Right atrium auricular region (tissue), 2 donors: ENCODE measurements at regions not wholly inside any gene's neighbourhood (a gene's known extent, or its start where the extent isn't known, plus 50 kb on each side); places are given as distances from the start of the nearest gene placed in this dataset.

ENCODE experiments used
- DNase-seq: peaks from one replicate; pipeline ENCODE4 v3.0.0-alpha.2; 2019; ENCODE audit warnings: low spot score
- H3K27ac ChIP-seq, 2 donors: fragments of 200-600 bp; sonication (generic); 1 replicate in 1 of 2; 2 replicates in 1 of 2; pipeline ENCODE4 v1.5.1; 2016 to 2019
- H3K27me3 ChIP-seq, 2 donors: fragments of 200-600 bp; sonication (generic); one replicate each; pipeline versions ENCODE4 v1.5.1 to v1.6.0; 2017 to 2019
- H3K36me3 ChIP-seq: fragments of 200-600 bp; sonication (generic); one replicate; pipeline ENCODE4 v1.5.1; 2016
- H3K4me1 ChIP-seq, 2 donors: fragments of 200-600 bp; sonication (generic); one replicate each; pipeline versions ENCODE4 v1.5.1 to v1.6.0; 2017 to 2019
- H3K4me3 ChIP-seq, 2 donors: fragments of 200-600 bp; sonication (generic); 1 replicate in 1 of 2; 2 replicates in 1 of 2; pipeline ENCODE4 v1.5.1; 2017 to 2019; ENCODE audit warnings: mild to moderate bottlenecking in 1 of 2, moderate library complexity in 1 of 2
- H3K9me3 ChIP-seq, 2 donors: fragments of 200-600 bp; sonication (generic); one replicate each; pipeline ENCODE4 v1.5.1; 2019
- CTCF ChIP-seq, 2 donors: fragments of 200-600 bp; sonication (generic); IDR thresholded peaks; one replicate each; pipeline ENCODE4 v1.5.1; 2019; ENCODE audit warnings: antibody characterized with exemption in 2 of 2

DNA sequence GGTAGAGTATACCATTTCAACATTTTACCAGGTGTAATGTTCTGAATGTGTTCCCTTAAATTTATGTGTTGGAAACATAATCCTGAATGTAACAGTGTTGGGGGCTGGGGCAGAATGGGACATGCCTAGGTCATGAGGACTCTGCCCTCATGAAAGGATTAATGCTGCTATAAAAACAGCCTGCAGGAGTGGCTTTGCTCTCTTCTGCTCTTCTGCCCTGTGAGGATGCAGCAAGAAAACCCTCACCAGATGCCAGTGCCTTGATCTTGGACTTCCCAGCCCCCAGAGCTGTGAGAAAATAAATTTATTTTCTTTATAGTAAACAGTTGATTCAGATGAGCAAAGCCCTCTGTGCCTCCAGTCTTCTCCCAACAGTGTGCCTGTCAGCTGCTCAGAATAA lies 326.0 kb upstream of the ONECUT1 start:
- TF ChIP-seq CTCF (IDR thresholded peaks at IDR 0.05): no peak
- Histone ChIP-seq H3K4me3 (no peak overlapping the region), H3K9me3 (peaks cover 0 to 10% of the 10 kb centered on the region in 2 donors), H3K27ac (no peak overlapping the region), H3K27me3 (no peaks in the 10 kb centered on the region), H3K36me3 (no peaks in the 10 kb centered on the region), H3K4me1 (no peaks in the 10 kb centered on the region)
- no peak for DNase-seq

DNA sequence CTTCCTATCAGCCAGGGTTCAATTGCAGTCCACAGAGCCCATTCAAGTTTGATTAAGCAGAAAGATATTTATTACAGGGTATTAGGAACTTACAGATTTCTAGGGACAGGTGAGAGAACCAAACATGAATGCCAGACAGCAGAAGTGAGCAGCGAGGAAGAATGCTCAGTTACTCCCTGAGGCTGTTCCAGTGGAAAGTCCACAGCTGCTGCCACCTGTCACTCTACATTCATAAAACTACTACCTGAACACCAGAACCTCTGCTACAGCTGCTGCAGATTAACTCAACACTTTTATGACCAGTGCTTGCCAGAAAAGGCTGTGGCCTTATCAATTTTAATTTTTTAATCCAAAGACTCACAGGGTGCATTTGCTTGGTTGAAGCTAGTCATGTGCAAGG lies 325.4 kb upstream of the ONECUT1 start:
- no peaks in the 10 kb centered on the region for H3K27me3 ChIP-seq
- H3K36me3 ChIP-seq: no peaks in the 10 kb centered on the region
- H3K4me1 ChIP-seq: no peaks in the 10 kb centered on the region
- peaks cover 0 to 10% of the 10 kb centered on the region in 2 donors for H3K9me3 ChIP-seq
- no peak for TF ChIP-seq CTCF (IDR thresholded peaks at IDR 0.05)
- no peak for DNase-seq
- H3K4me3 ChIP-seq: no peak overlapping the region
- no peak overlapping the region for H3K27ac ChIP-seq

DNA sequence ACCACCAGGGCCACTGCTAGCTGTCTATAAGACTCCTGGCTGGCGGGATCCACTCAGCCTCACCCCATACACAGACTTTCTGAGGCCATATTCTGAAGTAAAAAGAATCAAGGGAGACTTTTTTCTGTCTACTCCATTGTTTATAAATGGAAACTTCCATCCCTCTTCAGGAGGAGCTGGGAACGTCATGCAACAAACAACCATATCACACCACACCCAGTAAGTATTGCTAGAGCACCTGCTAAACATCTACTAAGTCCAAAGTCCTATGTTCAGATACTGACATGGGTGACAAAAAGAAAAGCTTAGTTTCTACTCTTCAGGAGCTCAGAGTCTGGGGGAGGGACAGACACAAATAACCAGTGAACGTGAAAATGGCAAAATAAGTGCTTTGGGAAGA lies 324.8 kb upstream of the ONECUT1 start:
- no peak for TF ChIP-seq CTCF (IDR thresholded peaks at IDR 0.05)
- H3K36me3 ChIP-seq: no peaks in the 10 kb centered on the region

DNA sequence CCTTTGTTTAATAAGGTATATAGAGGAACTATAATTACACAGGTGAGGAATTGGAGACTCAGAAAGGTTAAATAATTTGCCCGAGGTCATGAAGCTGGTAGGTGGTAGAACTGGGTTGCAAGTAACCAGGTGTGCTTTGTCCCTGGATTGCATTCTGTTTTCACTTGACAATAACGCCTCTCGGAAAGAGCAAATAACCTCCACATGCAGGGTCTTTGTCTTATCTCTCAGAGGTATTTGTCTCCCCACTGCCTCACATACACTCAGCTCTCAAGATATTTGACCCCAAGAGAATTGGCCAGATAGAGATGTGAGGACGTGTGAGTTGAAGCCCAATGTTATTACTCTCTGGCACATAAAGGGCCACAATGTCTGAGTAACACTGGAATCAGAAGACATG lies 320.9 kb upstream of the ONECUT1 start:
- Histone ChIP-seq H3K36me3 (no peaks in the 10 kb centered on the region), H3K27me3 (no peaks in the 10 kb centered on the region), H3K4me1 (no peaks in the 10 kb centered on the region), H3K9me3 (peaks cover 0 to 5% of the 10 kb centered on the region in 2 donors), H3K4me3 (no peak overlapping the region), H3K27ac (no peak overlapping the region)
- DNase-seq: no peak
- TF ChIP-seq CTCF (IDR thresholded peaks at IDR 0.05): no peak

More for the DNA sequence above, 324.8 kb upstream of the ONECUT1 start:
- no peak overlapping the region for H3K4me3 ChIP-seq
- no peaks in the 10 kb centered on the region for H3K4me1 ChIP-seq
- no peak for DNase-seq
- no peaks in the 10 kb centered on the region for H3K27me3 ChIP-seq
- peaks cover 0 to 10% of the 10 kb centered on the region in 2 donors for H3K9me3 ChIP-seq
- H3K27ac ChIP-seq: no peak overlapping the region

GRCh38 chr15:53108319-53108718 lies 318.2 kb upstream of the ONECUT1 start:
- no peaks in the 10 kb centered on the region for H3K27me3 ChIP-seq
- no peak for DNase-seq
- TF ChIP-seq CTCF (IDR thresholded peaks at IDR 0.05): no peak
- H3K27ac ChIP-seq: no peak overlapping the region
- no peaks in the 10 kb centered on the region for H3K36me3 ChIP-seq
- H3K4me3 ChIP-seq: no peak overlapping the region
- H3K9me3 ChIP-seq: no peaks in the 10 kb centered on the region
- no peaks in the 10 kb centered on the region for H3K4me1 ChIP-seq

- Histone ChIP-seq H3K4me1 (no peaks in the 10 kb centered on the region), H3K27ac (no peak overlapping the region), H3K4me3 (no peak overlapping the region), H3K27me3 (no peaks in the 10 kb centered on the region), H3K36me3 (no peaks in the 10 kb centered on the region), H3K9me3 (no peaks in the 10 kb centered on the region)
- no peak for TF ChIP-seq CTCF (IDR thresholded peaks at IDR 0.05)
- DNase-seq: no peak
Observed at GRCh38 chr15:53107855-53108254, 317.7 kb upstream of the ONECUT1 start.
